Stimulated activated CD4-positive, alpha-beta T cell treated with anti-CD3 and anti-CD28 coated beads, Interleukin-12 subunit alpha, Interleukin-12 subunit beta, amount 100 ng/mL, for 4 hours (primary cell): ENCODE measurements at regions not wholly inside any gene's neighbourhood (a gene's known extent, or its start where the extent isn't known, plus 50 kb on each side); places are given as distances from the start of the nearest gene placed in this dataset.

Experiments
- DNase-seq: peaks from one replicate; pipeline ENCODE4 v3.0.0-alpha.2; 2020

- no peak for DNase-seq
These were observed 114.4 kb upstream of the POU1F1 start for GRCh38 chr3:87390821-87391220.

- no peak for DNase-seq
These were observed 114.0 kb upstream of the POU1F1 start for GRCh38 chr3:87390353-87390752.

- no peak for DNase-seq
These were observed 98.9 kb upstream of the POU1F1 start for GRCh38 chr3:87375231-87375682.

- no peak for DNase-seq
These were observed 93.6 kb upstream of the POU1F1 start for GRCh38 chr3:87370007-87370406.

GRCh38 chr3:87367736-87368135 lies 91.4 kb upstream of the POU1F1 start:
- no peak for DNase-seq

GRCh38 chr3:87363721-87364120 lies 87.3 kb upstream of the POU1F1 start:
- DNase-seq = no peak

- no peak for DNase-seq
These were observed 85.6 kb upstream of the POU1F1 start for GRCh38 chr3:87361956-87362355.

- no peak for DNase-seq
These were observed 84.9 kb upstream of the POU1F1 start for GRCh38 chr3:87361271-87361670.

- no peak for DNase-seq
These were observed 83.4 kb upstream of the POU1F1 start for GRCh38 chr3:87359826-87360225.

GRCh38 chr3:87359025-87359424 lies 82.6 kb upstream of the POU1F1 start:
- DNase-seq = no peak

GRCh38 chr3:87358066-87358465 lies 81.7 kb upstream of the POU1F1 start:
- DNase-seq = no peak

- DNase-seq = no peak
These were observed 78.0 kb upstream of the POU1F1 start for GRCh38 chr3:87354398-87354797.

- DNase-seq = no peak
These were observed 75.6 kb upstream of the POU1F1 start for GRCh38 chr3:87351937-87352336.

- no peak for DNase-seq
These were observed 74.2 kb upstream of the POU1F1 start for GRCh38 chr3:87350367-87351199.

- DNase-seq = no peak
These were observed 73.4 kb upstream of the POU1F1 start for GRCh38 chr3:87349833-87350232.

- DNase-seq = no peak
These were observed 60.4 kb upstream of the POU1F1 start for GRCh38 chr3:87336761-87337160.

- no peak for DNase-seq
These were observed 59.5 kb upstream of the POU1F1 start for GRCh38 chr3:87335931-87336330.

- no peak for DNase-seq
These were observed 57.1 kb upstream of the POU1F1 start for GRCh38 chr3:87333393-87333892.

GRCh38 chr3:87332789-87333188 lies 56.4 kb upstream of the POU1F1 start:
- no peak for DNase-seq

- no peak for DNase-seq
These were observed 52.7 kb upstream of the POU1F1 start for GRCh38 chr3:87329065-87329464.
